H1 (cell line): ENCODE measurements at regions not wholly inside any gene's neighbourhood (a gene's known extent, or its start where the extent isn't known, plus 50 kb on each side); places are given as distances from the start of the nearest gene placed in this dataset.
"Not testable (repeated sequence)": the region's sequence is repeated elsewhere in the genome, so short reads cannot be mapped to it uniquely, and the experiment has no call there.

ENCODE experiments used
- BRCA1 ChIP-seq: IDR thresholded peaks from 2 replicates; pipeline ENCODE4 v1.6.1; 2012; ENCODE audit warnings: low read depth, low read length, improper control_type of control experiment
- CTCF ChIP-seq, 3 experiments: IDR thresholded peaks; 1 replicate in 2 of 3; 2 replicates in 1 of 3; pipeline versions ENCODE4 v1.5.1 to v1.6.1; 2011; ENCODE audit warnings: low read length in 3 of 3, mild to moderate bottlenecking in 3 of 3, inconsistent platforms in 2 of 3, low read depth in 1 of 3, moderate library complexity in 1 of 3; ENCODE audit not compliant: insufficient read depth in 1 of 3; ENCODE audit errors: control extremely low read depth in 1 of 3

DNA sequence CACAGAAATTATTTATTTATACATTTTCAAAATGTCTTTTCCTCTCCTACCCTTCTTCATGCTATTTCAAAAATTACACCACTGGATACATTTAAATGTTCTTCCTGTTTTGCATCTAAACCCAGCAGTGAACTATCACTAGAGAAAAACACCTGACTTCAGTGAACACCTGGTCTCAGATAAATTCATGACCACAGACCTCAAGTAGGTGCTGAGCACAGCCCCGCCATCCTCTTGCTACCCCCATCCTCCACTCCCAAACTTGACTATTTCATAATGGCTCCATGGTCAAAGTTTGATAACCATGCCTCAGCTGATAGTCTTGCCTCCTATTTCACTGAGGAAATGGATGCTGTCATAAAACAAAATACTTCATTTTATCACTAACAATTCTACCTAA lies 56.6 kb upstream of the POMZP3 start:
- not testable (repeated sequence) for TF ChIP-seq BRCA1; CTCF (IDR thresholded peaks at IDR 0.05; ENCODE audit: control extremely low read depth in 1 of 3, insufficient read depth in 1 of 3, low read depth in 1 of 3, low read length in 3 of 3)
